K562 (cell line): ENCODE measurements at regions not wholly inside any gene's neighbourhood (a gene's known extent, or its start where the extent isn't known, plus 50 kb on each side); places are given as distances from the start of the nearest gene placed in this dataset.

Source experiments
- EP300 ChIP-seq: IDR thresholded peaks from 2 replicates; pipeline ENCODE4 v1.6.1; 2012; ENCODE audit warnings: low read length, improper control_type of control experiment
- NCOA2 ChIP-seq, 2 experiments: fragments of 450-650 bp; IDR thresholded peaks; 2 replicates each; pipeline ENCODE4 v1.6.1; 2018; ENCODE audit warnings: mild to moderate bottlenecking in 2 of 2, moderate library complexity in 1 of 2; ENCODE audit not compliant: partially characterized antibody in 2 of 2
- ZFX ChIP-seq: sonication (generic); formaldehyde crosslinking; IDR thresholded peaks from 2 replicates; pipeline ENCODE4 v1.8.0; 2022; ENCODE audit warnings: mild to moderate bottlenecking, missing genetic modification reagents, moderate library complexity

DNA sequence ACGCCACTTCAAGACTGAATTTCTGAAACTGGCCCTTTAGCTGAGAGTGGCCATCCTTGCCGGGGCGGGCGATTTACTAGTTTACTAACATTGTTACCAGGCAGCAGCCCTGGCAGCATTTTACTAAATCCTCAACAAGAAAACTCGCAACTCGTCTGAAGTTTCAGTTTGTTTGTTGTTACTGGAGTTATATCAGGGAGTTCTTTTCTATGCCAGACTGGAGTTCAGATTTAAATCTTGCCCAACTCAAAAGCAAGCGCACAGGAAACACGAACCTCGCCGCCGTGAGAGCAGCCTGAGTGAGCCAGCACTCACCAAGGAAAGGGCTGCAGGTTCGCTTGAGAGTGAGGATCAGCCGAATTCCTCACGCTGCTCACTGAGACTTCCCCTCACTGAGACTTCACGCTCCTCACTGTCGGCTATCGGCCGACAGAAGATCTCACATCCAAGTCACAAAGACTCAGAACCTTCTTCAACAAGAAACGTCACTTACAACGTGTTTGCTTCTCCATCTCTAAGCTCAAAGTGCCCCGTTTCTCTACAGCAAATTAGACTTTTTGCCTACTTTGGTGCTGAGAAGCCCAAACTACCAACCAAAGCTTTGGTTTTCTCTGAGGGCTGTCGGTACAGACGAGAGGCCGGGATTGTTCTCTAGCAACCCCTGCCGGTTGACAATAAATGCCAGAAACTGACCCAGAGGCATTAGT is 78.9 kb downstream of the OLIG3 start:
- TF ChIP-seq ZFX (CRISPR knock-in tag) (no peak), NCOA2 (IDR thresholded peaks at IDR 0.05; ENCODE audit: partially characterized antibody in 2 of 2) (no peak), EP300 (no peak)
